Hematopoietic multipotent progenitor cell treated with erythropoietin and hydrocortisone succinate and interleukin-3 and kit ligand, for 17 days (in vitro differentiated cells): ENCODE measurements at regions not wholly inside any gene's neighbourhood (a gene's known extent, or its start where the extent isn't known, plus 50 kb on each side); places are given as distances from the start of the nearest gene placed in this dataset.

Experiments
- DNase-seq: peaks from one replicate; pipeline ENCODE4 v3.0.0-alpha.2; 2015; ENCODE audit warnings: low spot score

DNA sequence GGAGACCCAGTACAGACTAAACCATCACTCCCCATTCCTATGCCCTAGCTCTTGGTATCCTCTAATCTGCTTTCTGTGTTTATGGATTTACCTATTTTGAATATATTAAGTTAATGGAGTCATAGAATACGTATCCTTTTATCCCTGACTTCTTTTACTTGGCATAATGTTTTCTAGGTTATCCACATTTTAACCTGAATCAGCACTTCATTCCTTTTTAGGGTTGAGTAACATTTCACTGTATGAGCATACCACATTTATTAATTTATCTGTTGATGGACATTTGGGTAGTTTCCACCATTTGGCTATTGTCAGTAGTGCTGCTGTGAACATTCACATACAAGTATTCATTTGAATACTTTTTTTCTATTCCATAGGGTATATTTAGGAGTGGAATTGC lies 157.3 kb upstream of the CTNNA2 start:
- DNase-seq = no peak

DNA sequence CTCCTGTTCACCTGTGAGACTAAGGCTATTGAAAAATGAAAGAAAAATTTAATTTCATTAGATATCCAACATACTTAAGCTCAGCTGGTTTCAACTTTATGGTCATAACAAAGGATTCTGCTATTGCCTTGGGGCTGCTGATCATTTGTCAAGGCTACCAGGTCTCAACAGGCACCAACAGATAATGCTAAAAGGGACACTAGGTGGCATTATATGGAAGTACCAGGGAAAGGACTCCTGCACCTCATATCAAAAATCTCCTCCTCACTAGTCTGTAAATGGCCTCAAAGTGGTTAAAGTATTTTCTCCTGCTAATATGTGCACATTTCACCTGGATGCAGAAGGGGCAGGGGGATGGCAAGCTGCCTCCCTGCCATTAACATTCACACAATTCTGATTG lies 167.9 kb upstream of the REG3A start:
- no peak for DNase-seq

DNA sequence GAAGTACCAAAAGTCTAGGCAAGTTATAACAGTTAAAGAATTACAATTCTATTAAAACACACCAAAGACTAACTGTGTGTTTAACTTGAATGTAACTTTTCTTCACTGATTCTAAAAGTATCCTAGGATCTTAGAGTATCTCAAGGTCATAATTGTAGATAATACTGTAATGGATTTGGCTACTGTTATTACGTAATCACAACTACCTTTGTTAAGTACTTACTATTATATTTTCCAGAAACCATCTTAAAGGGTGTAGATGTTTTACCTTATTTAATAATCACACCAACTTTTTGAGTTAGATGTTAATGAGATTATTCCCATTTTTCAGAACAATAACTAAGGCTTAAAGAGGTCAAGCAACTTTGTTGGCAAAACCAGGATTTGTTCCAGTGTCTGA lies 161.3 kb upstream of the REG3A start:
- DNase-seq = no peak

DNA sequence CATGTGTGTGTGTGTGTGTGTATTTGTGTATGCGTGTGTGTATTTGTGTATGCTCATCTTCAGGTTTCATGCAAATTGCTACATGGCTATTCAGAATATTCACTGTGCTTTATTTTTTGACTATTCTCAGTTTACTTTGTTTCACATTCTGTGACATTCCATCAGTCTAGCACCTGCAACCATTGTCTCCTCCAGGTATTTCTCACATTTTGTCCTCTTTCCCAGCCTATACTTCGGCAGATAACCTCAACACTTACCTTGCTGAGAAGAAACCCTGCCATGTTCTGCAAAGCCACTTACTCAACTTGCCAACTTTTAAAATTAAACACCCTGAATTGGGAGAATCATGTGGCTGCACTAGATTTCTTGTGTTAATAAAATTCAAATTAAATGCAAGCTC lies 135.4 kb upstream of the REG3A start:
- no peak for DNase-seq

DNA sequence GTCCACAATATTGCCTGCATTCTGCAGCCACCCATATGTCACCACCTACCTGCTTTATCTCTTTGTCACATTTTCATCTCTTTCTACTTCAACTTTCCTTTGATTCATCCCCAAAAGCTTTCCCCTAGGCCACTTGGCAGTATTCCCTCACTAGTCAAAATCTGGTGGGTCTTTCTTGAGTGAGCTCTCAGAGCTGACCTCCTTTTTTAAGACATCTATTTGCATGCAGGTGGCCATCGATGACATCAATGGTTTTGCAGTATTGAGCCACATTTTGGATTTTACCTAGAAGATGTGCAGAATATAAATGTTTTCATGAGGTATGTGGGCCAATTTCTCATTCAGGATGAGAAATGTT lies 133.4 kb upstream of the REG3A start:
- DNase-seq = no peak

DNA sequence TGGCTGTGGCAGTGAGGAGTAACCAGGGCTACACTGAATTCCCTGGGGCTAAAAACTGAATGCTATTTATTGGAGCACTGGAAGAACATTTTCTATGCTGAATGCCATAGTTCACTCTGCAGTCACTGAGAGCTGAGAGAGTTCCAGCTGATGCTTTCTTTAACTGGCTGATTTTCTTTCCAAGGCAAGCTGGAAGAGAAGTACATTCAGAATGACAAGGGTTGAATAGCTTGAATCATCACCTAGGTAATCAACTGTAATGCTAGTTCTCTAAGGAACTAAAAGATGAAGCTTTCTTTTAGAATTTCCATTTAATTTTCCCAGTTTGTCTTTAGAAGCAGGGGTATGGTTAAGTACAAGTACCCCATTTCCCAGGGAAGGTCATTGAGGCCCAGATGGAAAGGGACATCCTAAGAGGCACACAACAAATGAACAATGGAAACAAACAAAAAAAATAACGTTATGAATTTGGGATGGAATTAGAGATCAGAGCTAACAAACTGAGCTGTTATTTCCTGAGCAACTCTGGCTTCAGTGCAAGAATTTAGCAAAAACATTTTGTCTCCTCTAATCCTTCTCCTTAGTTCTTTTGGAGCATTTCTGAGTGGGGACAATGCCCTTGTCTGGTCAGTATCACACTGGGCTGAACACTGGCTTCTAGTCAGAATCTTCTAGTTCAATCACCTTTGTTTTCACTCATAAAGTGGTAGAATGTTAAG lies 132.8 kb upstream of the REG3A start:
- no peak for DNase-seq

DNA sequence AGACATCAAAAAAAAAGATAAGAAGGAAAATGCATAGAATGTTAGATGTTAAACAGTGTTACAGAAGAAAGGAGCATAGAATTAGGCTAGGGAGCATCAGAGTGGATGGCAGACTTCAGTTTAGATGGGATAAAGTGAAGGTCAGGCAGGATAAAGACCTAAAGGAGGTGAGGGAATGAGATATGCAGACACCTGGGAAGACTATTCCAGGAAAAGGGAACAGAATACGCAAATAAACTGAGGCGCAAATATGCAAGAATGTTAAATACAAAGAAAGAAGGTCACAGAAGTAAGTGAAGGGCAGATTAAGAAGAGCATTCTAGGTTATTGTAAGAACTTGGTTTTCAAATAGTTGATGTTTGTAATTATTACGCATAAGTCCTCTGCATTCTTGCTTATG lies 116.3 kb upstream of the REG3A start:
- DNase-seq = no peak

DNA sequence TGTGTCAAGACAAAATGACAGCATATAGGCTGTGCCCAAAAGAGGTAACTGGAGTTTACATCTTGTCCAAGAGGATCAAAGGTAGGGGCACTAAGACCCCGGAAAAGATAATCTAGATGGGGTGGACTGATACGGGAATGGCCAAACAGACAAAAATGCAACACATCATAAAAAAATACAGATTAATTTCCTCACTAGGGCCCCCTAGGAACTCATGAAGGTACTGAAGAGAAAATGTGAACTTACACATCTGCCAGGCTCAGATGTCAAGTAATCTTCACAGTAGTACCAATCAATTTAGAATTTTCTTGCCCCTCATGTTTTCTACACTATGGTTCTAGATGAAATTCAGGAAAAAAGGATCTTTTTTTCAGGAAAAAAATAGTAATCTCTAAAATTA lies 115.6 kb upstream of the REG3A start:
- DNase-seq = no peak

DNA sequence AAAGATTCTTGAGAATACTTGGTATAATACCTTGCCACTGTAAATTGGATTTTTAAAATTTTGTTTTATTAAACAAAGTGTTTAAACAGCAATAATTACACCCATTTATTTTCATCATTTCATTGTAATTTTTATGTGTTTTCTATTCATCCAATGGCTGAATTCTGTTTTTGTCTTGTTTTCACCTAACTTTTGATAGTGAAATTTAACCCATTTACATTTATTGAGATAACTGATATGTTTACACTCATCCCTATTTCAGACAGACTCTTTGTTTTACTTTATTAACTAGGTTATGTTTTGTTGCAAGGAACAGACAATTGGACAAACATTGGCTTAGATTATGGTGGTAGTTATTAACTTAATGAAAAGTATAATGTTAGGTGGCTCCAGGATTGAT lies 113.1 kb upstream of the REG3A start:
- DNase-seq = no peak

DNA sequence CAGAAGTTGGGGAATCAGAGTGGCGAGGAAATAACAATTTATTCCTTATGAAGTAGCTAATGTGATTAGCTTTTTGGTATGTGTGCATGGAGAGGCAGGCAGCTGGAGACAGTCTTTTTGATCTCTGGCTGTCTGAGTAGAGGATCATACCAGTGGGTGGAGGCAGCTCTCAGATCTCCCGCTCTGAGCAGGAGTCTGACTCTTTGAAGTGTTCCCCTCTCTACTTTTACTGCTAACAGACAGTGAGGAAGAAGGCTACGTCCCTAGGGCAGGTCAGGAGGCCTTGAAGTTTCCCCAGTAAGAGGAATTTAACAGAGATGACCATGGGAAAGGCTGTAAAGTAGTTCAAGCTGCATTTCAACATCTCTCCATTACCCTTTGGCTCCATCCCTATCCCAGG lies 111.9 kb upstream of the REG3A start:
- DNase-seq = no peak

DNA sequence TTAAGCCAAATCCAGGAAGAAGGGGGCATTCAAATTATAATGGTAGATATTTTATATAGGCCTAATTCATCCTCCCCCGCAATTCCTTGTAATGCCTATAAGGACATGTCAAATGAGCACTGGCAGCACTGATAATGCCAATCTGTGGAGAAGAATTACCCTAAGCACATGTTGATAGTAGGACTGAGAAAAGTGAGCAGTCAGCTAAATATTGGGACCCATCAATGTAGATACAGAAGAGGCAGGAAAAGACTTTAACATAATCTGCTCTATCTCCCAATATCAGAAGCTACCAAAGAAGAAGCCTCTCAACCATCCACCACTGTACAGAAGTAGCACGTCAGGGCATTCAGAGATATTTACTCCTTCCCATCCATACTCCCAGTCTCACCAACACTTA lies 101.3 kb upstream of the REG3A start:
- DNase-seq = no peak

DNA sequence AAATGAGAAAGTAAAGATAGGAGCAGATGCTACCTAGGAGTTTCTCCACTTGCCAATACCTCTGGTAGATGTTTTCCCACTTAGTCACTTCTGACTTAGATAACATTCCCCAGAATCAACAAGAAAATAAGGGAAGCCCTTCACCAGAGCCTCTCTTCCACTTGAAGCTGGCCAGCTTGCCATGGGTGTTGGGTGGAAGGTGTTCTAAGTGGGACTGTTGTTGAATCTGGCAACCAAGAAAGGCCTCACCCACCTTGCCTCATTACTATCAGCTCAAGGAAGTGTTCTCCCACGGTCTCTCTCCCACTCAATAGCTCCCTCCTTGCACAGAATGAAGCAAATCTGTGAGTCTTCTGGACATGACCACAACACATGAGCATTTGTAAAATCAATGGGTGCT lies 100.4 kb upstream of the REG3A start:
- no peak for DNase-seq

DNA sequence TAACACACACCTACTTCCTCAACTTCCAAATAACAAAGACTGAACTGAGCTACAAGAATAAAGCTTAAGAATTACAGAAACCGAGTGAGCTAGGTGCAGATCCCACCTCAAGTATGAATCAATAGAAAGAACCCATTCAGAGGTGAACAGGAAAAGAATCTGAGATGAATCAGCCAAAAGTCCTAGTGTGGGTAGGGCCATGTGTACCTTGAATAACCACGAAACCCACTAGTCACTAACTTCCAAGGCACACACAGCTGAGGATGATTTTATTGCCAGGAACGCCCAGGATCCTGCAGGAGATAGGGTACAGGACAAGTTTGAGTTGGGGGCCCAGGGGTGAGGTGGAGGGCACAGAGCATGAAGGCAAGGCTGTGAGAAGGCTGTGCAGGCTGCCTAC lies 99.7 kb upstream of the REG3A start:
- no peak for DNase-seq

DNA sequence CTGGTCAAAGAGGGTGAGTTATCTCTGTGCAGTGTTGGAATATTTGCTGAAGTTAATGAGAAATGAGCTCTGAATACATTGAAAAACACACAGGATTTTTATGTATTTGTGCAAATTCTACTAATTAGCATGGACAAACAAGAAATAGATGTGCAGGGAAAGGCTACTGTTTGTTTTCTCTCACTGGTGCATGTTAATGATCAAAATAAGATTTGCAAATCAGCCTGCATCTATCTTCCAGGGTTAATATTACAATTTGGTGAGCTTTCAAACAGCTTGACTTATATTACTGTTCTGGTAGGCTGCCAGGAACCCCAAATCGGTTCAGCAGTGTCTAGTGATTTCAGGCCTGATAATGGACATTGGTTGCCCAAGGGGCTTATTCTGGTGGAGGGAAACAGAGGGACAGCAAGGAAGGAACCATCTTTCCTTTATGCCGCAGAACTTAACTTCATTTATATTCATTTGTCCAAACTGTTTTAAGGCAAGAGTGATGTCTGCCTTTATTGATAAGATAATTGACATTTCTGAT lies 93.8 kb upstream of the REG3A start:
- DNase-seq = no peak

DNA sequence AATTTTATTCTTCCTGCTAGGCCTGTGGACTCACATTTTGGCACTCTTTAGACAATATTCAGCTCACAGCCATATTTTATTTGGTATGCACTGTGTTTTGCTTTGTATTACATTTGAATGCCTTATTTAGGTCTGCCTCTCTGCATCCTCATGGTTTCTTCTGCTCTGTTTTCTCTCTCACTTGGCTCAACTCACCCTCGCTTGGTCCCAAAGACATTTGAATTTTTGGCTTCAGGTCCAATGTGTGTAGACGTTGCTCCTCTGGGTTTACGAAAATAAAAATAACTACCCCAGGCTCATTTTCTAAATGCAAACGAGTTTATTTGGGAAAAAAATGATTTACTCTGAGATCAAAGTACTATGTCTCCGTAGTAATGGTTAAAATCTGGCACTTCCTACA lies 91.1 kb upstream of the REG3A start:
- no peak for DNase-seq

DNA sequence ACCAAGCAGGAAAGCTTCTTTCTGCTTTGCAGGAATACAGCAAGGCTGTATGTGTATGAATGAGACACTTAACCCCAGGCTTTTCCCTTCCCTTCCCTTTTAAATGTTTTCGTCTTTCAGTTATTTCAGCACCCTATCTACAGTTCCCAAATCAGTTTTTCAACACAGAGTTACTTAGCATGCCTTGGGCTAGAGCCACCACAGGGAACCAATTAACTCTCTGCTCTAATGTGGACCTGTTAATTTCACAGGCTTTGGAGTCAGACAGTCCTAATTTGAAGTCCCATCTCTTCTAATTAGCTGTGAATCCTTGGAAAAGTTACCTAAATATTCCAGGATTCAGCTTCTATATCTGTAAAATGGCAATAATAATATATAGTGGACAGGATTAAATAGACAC lies 89.2 kb upstream of the REG3A start:
- DNase-seq = no peak

DNA sequence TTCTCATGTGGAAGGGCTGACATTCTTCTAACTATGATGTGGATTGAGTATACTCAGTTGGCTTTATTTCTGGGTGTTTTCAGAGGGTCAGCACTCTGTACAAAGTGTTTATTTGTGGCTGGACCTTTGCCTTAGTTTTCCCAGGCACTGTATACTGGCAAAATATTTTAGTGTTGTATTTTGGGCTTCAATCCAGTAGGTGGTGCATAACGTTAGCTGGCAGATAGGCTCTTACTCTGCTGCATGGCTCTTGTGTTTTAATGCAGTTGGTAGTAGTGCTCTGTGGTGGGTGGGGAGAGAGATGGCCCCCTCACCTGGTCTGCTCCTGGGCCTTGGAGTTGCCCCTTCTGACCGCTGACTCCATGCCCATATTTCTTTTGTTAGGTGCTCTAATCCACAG lies 75.6 kb upstream of the REG3A start:
- DNase-seq = no peak

DNA sequence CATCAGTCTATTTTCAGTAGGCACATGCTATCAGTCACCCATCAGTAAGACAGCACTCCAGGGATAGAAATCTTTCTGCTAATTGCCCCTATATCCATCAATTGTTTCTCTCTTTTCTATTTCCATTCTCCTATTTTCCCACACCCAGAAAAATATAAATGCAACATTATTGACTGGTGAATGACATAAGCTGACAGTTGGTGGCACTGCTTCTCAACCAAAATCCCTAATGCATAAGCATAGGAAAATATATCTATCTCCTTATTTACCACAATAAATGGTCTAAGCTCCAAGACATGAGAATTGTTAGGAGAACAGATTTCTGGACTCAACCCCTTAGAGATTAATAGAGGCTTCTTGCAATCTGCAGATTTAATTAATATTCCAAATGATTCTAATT lies 64.0 kb upstream of the REG3A start:
- DNase-seq = no peak

DNA sequence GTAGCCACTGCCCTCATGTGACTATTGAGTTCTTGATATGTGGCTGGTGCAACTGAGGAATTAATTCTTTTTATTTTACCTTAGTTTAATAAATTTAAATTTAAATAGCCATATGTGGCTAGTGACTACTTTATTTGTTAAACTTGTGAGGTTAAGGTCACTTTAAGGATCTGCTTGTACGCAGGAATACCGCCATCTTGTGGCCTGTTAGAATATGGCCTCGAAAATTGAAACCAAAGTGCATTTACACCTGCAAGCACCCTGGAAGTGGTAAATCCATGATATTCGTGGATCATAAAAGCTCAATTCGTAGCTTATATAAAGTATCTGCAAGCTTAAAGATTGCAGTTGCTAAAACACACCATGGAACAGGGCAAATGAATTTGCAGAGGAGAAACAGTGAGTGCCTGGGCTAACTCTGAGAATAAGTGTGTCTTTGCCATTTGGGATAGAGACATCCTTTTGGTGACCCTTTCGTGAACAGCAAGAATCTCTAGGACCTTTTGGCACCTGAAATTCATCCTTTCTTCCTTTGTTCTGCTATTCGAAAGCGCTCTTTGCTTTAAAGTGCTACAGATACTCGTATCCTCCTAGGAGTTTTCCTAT lies 59.9 kb upstream of the REG3A start:
- peak; percentile 5 for DNase-seq

DNA sequence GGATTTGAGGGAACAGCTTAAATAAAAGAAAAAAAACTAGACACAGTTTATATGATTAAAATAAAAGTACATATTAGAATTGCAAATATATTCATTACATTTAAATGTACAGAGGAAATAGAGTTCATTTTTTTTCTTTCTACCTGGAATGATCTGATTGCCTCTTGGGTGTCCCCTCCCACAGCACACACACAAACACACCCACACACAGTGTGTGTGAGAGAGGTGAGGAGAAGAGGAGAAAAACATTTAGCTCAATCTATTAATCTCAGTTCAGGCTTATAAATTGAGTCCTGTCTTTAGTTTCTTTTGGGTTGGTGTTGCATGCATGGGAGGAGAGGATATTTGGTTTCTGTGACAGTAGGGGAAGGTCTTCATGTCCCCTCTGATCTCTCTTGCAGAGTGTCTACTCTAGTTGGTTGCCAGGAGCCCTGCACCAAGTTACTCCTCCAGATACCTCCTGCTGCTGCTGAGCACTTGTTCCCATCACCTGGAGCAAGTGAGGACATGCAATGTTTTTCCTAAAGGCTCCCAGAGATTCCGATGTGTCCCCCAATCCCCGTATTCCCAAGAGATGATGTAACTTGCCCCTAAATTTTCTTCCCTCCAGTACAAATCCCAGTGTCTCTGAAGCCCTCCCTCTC lies 50.8 kb upstream of the REG3A start:
- no peak for DNase-seq
